OCI-LY7 (cell line): ENCODE measurements at regions not wholly inside any gene's neighbourhood (a gene's known extent, or its start where the extent isn't known, plus 50 kb on each side); places are given as distances from the start of the nearest gene placed in this dataset.
"Not testable (repeated sequence)": the region's sequence is repeated elsewhere in the genome, so short reads cannot be mapped to it uniquely, and the experiment has no call there.

Experiments used
- BruUV-seq: library from RNA; stranded (reverse); fragments of 400-500 nt; replicated peaks from 2 replicates; lab custom pipeline; 2021; lab: Mats Ljungman, UMichigan
- CTCF ChIA-PET: fragments of 300-600 bp; sonication (Branson Sonifier 250); formaldehyde crosslinking; loops from one replicate; lab custom pipeline; 2022; ENCODE audit warnings: antibody characterized with exemption; ENCODE audit not compliant: unreplicated experiment; lab: Charles Lee
- POLR2A ChIA-PET: fragments of 300-600 bp; sonication (Branson Sonifier 250); formaldehyde crosslinking; loops from one replicate; lab custom pipeline; 2022; ENCODE audit warnings: antibody characterized with exemption; lab: Charles Lee
- DNase-seq: peaks from one replicate; pipeline ENCODE4 v3.0.0-alpha.2; 2015; ENCODE audit warnings: low spot score
- H2AFZ ChIP-seq: fragments of 200-600 bp; sonication (generic), shearing (Covaris generic); 2 replicates; pipeline ENCODE4 v1.6.1; 2014; ENCODE audit warnings: mild to moderate bottlenecking, antibody characterized with exemption, low read length, moderate library complexity
- H3K27ac ChIP-seq: fragments of 200-600 bp; sonication (generic); 2 replicates; pipeline ENCODE4 v1.5.1; 2014; ENCODE audit warnings: mixed run types, low read depth, mild to moderate bottlenecking, moderate library complexity, low read length, inconsistent platforms; ENCODE audit not compliant: poor library complexity, severe bottlenecking
- H3K36me3 ChIP-seq: fragments of 200-600 bp; sonication (generic); 2 replicates; pipeline ENCODE4 v1.6.1; 2014; ENCODE audit warnings: mild to moderate bottlenecking, antibody characterized with exemption, low read length, moderate library complexity, mixed read lengths; ENCODE audit not compliant: insufficient read depth
- H3K4me1 ChIP-seq: fragments of 200-600 bp; sonication (generic); 2 replicates; pipeline ENCODE4 v1.5.1; 2014; ENCODE audit warnings: mild to moderate bottlenecking, low read length; ENCODE audit not compliant: insufficient read depth, poor library complexity, severe bottlenecking
- H3K4me2 ChIP-seq: fragments of 200-600 bp; sonication (generic); 2 replicates; pipeline ENCODE4 v1.6.1; 2014; ENCODE audit warnings: mild to moderate bottlenecking, low read length
- H3K4me3 ChIP-seq: fragments of 200-600 bp; sonication (generic); 2 replicates; pipeline ENCODE4 v1.5.1; 2014; ENCODE audit warnings: mild to moderate bottlenecking, low read depth, low read length; ENCODE audit not compliant: poor library complexity, severe bottlenecking
- H3K79me2 ChIP-seq: fragments of 200-600 bp; sonication (generic); 2 replicates; pipeline ENCODE4 v1.6.1; 2016; ENCODE audit warnings: low read depth, mild to moderate bottlenecking, low read length, moderate library complexity, mixed read lengths; ENCODE audit not compliant: insufficient read depth
- H3K9me2 ChIP-seq: fragments of 200-600 bp; sonication (generic); 2 replicates; pipeline ENCODE4 v1.6.1; 2016; ENCODE audit warnings: mild to moderate bottlenecking, low read length, mixed read lengths; ENCODE audit not compliant: insufficient read depth
- H3K9me3 ChIP-seq: fragments of 200-600 bp; sonication (generic); 2 replicates; pipeline ENCODE4 v1.6.1; 2014; ENCODE audit warnings: mild to moderate bottlenecking, mixed run types, low read length, mixed read lengths
- H4K20me1 ChIP-seq: fragments of 200-600 bp; sonication (generic); 2 replicates; pipeline ENCODE4 v1.6.1; 2014; ENCODE audit warnings: mild to moderate bottlenecking, antibody characterized with exemption, low read length, moderate library complexity, mixed read lengths; ENCODE audit not compliant: insufficient read depth
- CTCF ChIP-seq: fragments of 200-600 bp; sonication (generic); conservative IDR thresholded peaks from 2 replicates; pipeline ENCODE4 v1.5.1; 2014; ENCODE audit warnings: mild to moderate bottlenecking, antibody characterized with exemption, low read length, moderate library complexity, mixed read lengths
- EZH2phosphoT487 ChIP-seq: fragments of 200-600 bp; sonication (generic); IDR thresholded peaks from 2 replicates; pipeline ENCODE4 v1.6.1; 2018; ENCODE audit warnings: low read depth, borderline replicate concordance, mild to moderate bottlenecking, mixed run types, antibody characterized with exemption, low read length, moderate library complexity, mixed read lengths
- intact Hi-C: fragments of 100-400 bp; cut with micrococcal nuclease; formaldehyde crosslinking; loops from one replicate; pipeline ENCODE4 v1.10.0; 2022; ENCODE audit not compliant: unreplicated experiment

DNA sequence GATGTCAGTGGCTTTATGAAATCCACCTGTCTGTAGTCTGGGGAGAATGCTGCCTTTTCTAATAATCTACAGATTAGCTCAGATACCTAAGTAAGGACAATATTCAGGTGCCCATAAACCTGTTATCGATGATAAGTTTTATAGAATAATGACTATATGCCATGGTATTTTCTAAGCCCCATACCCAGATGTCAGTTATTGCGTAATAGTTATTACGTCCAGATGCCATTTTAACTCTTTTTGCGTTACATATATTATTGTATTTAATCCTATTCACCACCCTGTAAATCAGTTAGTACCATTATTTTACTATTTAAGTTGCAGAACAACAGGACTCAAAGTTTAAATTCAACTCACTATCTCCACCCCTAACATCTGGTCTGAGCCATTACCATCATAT lies 1343.9 kb upstream of the ACO1 start:
- Histone ChIP-seq H3K4me3 (no peak overlapping the region), H3K4me2 (no peak overlapping the region), H3K27ac (no peak overlapping the region), H3K9me2 (no peaks in the 10 kb centered on the region), H3K36me3 (no peaks in the 10 kb centered on the region), H3K4me1 (no peaks in the 10 kb centered on the region), H3K9me3 (no peaks in the 10 kb centered on the region), H3K79me2 (no peaks in the 10 kb centered on the region), H4K20me1 (no peaks in the 10 kb centered on the region), H2AFZ (no peak overlapping the region)
- ChIA-PET POLR2A (no interaction called here), CTCF (no interaction called here)
- intact Hi-C loops: no loop called here
- no peak for DNase-seq
- no TSS peak for BruUV-seq
- TF ChIP-seq EZH2phosphoT487 (no peak), CTCF (no peak)

GRCh38 chr9:31045810-31046209 lies 1338.6 kb upstream of the ACO1 start:
- TF ChIP-seq CTCF (no peak), EZH2phosphoT487 (no peak)
- DNase-seq: no peak
- Histone ChIP-seq H2AFZ (no peak overlapping the region), H3K36me3 (no peaks in the 10 kb centered on the region), H3K9me2 (no peaks in the 10 kb centered on the region), H3K4me2 (no peak overlapping the region), H3K27ac (no peak overlapping the region), H3K4me1 (no peaks in the 10 kb centered on the region), H3K4me3 (no peak overlapping the region), H4K20me1 (no peaks in the 10 kb centered on the region), H3K9me3 (no peaks in the 10 kb centered on the region), H3K79me2 (no peaks in the 10 kb centered on the region)
- ChIA-PET CTCF (no interaction called here), POLR2A (no interaction called here)
- intact Hi-C loops: no loop called here
- no TSS peak for BruUV-seq

DNA sequence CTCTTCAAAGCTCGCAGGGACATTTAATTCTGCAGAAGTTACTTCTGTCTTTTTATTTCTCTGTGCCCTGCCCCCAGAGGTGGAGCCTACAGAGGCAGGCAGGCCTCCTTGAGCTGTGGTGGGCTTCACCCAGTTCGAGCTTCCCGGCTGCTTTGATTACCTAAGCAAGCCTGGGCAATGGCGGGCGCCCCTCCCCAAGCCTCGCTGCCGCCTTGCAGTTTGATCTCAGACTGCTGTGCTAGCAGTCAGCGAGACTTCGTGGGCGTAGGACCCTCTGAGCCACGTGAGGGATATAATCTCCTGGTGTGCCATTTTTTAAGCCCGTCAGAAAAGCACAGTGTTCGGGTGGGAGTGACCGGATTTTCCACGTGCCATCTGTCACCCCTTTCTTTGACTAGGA lies 1322.9 kb upstream of the ACO1 start:
- H3K4me2 ChIP-seq, BruUV-seq, H2AFZ ChIP-seq, H3K79me2 ChIP-seq, H3K9me3 ChIP-seq, POLR2A ChIA-PET, DNase-seq, H4K20me1 ChIP-seq, intact Hi-C loops, H3K9me2 ChIP-seq, H3K4me3 ChIP-seq, CTCF ChIA-PET, H3K27ac ChIP-seq, H3K4me1 ChIP-seq, H3K36me3 ChIP-seq: not testable (repeated sequence)
